Fibroblast of the aortic adventitia (primary cell): ENCODE measurements at regions not wholly inside any gene's neighbourhood (a gene's known extent, or its start where the extent isn't known, plus 50 kb on each side); places are given as distances from the start of the nearest gene placed in this dataset.

Experiments used
- DNase-seq: peaks from one replicate; pipeline ENCODE4 v3.0.0-alpha.2; 2010; ENCODE audit warnings: low read depth
- H3K4me3 ChIP-seq: 2 replicates; pipeline ENCODE4 v1.5.1; 2011; ENCODE audit warnings: low read depth, mild to moderate bottlenecking, control low read depth, low read length, moderate library complexity
- TF ChIP-seq, protein P1 (sequence below): IDR thresholded peaks from 2 replicates; pipeline ENCODE4 v1.5.1; 2011; ENCODE audit warnings: mild to moderate bottlenecking, low read length, control low read depth, inconsistent platforms; ENCODE audit not compliant: insufficient read depth

GRCh38 chr6:148053209-148053608, 289.4 kb upstream of the SASH1 start:
- no peak overlapping the region for H3K4me3 ChIP-seq
- DNase-seq: no peak
- TF ChIP-seq, protein P1, sequence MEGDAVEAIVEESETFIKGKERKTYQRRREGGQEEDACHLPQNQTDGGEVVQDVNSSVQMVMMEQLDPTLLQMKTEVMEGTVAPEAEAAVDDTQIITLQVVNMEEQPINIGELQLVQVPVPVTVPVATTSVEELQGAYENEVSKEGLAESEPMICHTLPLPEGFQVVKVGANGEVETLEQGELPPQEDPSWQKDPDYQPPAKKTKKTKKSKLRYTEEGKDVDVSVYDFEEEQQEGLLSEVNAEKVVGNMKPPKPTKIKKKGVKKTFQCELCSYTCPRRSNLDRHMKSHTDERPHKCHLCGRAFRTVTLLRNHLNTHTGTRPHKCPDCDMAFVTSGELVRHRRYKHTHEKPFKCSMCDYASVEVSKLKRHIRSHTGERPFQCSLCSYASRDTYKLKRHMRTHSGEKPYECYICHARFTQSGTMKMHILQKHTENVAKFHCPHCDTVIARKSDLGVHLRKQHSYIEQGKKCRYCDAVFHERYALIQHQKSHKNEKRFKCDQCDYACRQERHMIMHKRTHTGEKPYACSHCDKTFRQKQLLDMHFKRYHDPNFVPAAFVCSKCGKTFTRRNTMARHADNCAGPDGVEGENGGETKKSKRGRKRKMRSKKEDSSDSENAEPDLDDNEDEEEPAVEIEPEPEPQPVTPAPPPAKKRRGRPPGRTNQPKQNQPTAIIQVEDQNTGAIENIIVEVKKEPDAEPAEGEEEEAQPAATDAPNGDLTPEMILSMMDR: no peak

DNA sequence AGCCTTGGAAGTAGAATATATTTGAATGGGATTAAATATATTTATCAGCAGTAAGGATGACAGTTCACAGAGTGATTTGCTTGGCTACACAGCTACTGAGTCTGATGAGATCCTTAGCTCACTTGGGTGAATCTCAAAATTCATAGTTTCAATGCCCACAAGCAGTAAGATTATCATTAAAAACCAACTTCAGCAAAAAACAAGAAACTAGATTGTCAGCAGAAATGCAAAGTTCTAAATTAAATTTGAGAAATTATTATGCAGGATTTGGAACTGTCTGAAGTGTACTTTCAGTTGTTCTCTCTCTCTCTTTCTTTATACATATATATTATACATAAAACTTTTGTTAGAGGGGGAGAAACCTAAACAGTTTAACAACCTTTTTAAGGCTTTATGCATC, 288.8 kb upstream of the SASH1 start:
- TF ChIP-seq, protein P1: no peak
- no peak overlapping the region for H3K4me3 ChIP-seq
- no peak for DNase-seq

GRCh38 chr6:148054219-148054618, 288.4 kb upstream of the SASH1 start:
- no peak overlapping the region for H3K4me3 ChIP-seq
- DNase-seq: no peak
- TF ChIP-seq, protein P1: no peak

DNA sequence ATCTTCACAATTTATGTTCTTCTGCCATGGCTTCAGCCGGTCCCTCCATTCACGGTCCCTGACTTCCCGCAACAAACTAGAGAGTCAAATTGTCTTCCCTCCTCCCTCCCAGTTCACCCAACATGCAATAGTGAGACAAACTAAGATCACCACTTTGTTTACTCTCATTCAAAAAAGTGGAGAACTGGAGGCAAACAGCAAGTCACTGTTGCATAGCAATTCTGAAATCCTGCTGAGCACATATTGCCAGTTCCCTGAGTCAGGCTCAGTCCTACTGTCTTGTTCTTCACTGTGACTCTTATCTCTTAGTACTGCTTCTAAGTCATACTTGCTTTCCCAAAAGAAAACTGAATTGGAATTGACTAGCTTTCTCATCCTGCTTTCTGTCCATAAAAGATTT, 287.2 kb upstream of the SASH1 start:
- H3K4me3 ChIP-seq: no peak overlapping the region
- TF ChIP-seq, protein P1: no peak
- no peak for DNase-seq

DNA sequence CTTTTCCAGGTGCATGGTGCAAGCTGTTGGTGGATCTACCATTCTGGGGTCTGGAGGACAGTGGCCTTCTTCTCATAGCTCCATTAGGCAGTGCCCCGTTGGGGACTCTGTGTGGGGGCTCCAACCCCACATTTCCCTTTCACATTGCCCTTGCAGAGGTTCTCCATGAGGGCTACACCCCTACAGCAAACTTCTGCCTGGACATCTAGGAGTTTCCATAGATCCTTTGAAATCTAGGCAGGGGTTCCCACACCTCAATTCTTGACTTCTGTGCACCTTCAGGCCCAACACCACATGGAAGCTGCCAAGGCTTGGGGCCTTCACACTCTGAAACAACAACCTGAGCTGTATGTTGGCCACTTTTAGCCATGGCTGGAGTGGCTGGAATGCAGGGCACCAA, 282.8 kb upstream of the SASH1 start:
- TF ChIP-seq, protein P1: no peak
- no peak for DNase-seq
- H3K4me3 ChIP-seq: no peak overlapping the region

DNA sequence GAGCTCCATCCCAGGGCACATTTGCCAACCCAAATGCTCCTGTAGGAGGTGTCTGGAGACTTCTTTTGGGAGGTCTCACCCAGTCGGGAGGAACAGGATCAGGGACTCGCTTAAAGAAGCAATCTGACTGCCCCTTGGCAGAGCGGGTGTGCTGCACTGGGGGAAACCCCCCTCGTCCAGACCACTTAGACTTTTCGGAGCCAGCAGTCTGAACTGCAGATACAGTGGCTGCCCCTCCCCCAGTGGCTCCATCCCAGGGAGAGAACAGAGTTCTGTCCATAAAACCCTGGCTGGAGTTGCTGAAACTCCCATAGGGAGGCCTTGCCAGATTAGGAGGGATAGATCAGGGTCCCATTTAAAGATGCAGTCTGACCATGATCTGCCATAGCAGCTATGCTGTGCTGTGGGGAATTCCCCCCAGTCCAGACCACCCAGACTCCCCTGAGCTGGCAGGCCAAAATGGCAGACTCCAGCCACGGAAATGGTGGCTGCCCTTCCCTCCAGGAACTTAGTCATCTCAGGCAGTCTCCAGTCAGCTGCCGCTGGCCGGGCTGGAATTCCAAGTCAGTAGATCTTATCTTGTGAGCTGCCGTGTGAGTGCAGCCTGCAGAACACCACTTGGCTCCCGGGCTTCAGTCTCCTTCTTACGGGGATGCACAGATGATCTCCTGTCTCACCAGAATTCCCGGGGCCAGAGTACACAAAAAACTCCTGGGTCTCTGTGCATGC, 278.1 kb upstream of the SASH1 start:
- peak; percentile 35 for DNase-seq
- H3K4me3 ChIP-seq: no peak overlapping the region
- TF ChIP-seq, protein P1: no peak
